HG02623 (cell line): ENCODE measurements at regions not wholly inside any gene's neighbourhood (a gene's known extent, or its start where the extent isn't known, plus 50 kb on each side); places are given as distances from the start of the nearest gene placed in this dataset.

ENCODE experiments used
- ATAC-seq: cut with Tn5 transposase; IDR thresholded peaks from one replicate; pipeline ENCODE4 v1.9.1; 2021; ENCODE audit warnings: moderate library complexity; ENCODE audit not compliant: unreplicated experiment

DNA sequence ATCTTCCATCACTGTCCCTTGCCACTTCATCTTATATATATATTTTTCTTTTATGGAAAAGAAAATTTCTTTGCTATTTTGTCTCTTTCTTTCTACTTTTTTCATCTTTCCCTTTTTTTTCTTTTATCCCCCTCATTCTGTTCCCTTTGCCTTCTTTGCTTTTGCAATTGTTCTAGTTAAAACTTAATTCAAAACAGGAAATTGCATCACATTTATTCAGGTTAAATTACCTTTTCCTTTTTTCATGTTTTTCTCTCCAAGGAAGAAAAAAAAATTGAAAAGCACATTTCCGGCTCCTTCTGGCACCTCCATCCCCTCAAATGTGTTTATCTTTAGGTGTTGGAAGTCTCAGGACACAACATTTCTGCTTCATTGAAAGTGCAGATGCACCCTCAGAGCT, 176.9 kb downstream of the FGF1 start:
- no peak for ATAC-seq

GRCh38 chr5:142508591-142508990, 177.3 kb downstream of the FGF1 start:
- no peak for ATAC-seq

GRCh38 chr5:142507531-142508372, 178.1 kb downstream of the FGF1 start:
- no peak for ATAC-seq

DNA sequence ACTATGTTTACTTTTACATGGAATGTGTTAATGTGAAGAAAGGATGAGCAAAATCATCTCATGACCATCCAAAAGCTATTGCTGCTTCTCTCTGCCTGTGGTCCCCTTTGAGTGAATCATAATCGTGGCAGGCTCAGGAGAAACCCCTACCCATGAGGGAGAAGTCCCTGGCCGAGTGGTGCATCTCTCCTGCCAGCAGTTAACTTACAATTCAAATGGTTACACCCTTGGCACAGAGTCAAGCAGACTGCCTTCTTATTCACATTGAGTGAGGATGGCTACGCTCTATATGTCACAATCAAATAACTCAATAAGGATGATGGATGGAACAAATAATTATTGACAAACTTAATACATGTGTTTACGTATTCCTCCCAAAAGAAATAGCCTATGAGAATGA, 179.1 kb downstream of the FGF1 start:
- ATAC-seq, result no peak

DNA sequence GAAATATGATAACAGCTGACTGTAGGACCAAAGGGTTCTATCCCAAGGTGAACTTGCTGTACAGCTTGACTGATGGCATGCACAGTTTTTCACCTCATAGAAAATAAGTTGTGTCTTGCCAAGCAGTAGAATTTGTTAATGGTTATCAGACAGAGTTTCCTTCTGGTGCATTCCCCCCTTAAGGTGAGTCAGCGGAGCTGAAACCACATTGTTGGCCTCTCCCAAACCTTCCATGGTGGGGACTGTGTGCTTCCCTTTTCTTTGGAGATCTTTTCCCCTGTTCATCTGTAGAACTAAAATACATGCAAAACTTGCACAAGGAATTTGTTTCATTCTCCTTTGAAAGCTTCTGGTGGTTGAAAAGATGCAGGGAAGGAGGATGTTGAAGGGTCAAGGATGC, 179.8 kb downstream of the FGF1 start:
- ATAC-seq, result no peak

GRCh38 chr5:142501890-142502289, 177.1 kb upstream of the SPRY4 start:
- no peak for ATAC-seq

GRCh38 chr5:142500227-142500905, 175.5 kb upstream of the SPRY4 start:
- ATAC-seq, result no peak

DNA sequence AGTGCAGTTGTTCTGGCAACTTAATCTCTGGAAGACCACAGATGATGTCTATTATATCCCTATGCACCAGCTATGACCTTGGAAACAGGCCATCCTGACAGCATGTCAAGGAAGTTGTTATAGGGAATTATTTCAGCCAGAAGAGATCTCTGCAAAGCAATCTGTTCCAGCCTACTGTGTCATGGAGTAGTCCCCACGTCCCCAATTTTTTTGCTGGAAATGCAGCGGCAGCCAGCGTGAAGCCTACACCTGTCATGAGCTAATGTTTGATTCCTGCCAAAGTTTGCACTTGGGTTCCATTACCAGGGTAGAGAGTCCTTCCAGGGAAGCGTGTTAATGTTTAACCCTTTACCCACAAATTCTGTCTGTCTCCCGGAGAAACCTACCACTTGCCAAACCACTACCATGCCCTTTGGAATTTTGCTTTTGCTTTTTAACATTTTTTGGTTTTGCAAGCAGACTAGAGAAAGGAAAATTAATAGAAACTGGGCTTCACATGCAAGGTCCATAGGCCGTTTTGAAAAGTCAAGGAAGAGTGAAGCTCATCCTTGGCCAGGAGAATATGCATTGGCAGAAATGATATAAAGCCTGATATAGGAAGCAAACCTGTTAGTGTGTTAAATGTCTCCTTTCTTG, 174.9 kb upstream of the SPRY4 start:
- no peak for ATAC-seq

- ATAC-seq, result no peak
Observed at GRCh38 chr5:142498298-142498697, 173.5 kb upstream of the SPRY4 start.

GRCh38 chr5:142495531-142495930, 170.7 kb upstream of the SPRY4 start:
- ATAC-seq, result no peak

DNA sequence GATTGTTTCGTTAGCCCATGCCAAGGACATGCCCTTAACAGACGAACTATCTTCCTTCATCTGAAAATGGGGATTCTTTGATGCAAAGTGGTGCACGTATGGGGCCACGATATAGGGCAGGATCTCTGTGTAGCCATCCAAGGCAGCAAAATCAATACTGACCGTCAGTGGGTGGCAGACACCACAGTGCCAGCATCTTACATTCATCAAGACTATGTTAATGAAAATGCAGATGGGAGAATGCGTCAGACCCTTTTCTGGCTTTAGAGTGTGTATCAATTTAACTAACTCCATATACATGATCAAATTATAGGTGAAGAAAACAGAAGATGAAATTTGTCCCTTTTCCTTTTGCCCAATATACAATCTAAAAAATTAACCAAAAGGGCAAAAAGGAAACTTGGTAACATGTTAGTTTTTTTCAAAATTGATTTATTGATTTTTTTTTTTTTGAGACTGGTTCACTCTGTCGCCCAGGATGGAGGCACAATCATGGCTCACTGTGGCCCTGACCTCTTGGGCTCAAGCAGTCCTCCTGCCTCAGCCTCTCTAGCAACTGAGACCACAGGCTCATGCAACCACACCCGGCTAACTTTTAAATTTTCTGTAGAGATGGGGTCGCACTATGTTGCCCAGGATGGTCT, 169.2 kb upstream of the SPRY4 start:
- ATAC-seq, result no peak

- ATAC-seq, result no peak
Observed at GRCh38 chr5:142492781-142493281, 168.0 kb upstream of the SPRY4 start.

- ATAC-seq, result no peak
Observed at GRCh38 chr5:142491679-142492078, 166.9 kb upstream of the SPRY4 start.

- ATAC-seq, result no peak
Observed at GRCh38 chr5:142491270-142491669, 166.4 kb upstream of the SPRY4 start.

- ATAC-seq, result no peak
Observed at GRCh38 chr5:142486581-142486980, 161.8 kb upstream of the SPRY4 start.

DNA sequence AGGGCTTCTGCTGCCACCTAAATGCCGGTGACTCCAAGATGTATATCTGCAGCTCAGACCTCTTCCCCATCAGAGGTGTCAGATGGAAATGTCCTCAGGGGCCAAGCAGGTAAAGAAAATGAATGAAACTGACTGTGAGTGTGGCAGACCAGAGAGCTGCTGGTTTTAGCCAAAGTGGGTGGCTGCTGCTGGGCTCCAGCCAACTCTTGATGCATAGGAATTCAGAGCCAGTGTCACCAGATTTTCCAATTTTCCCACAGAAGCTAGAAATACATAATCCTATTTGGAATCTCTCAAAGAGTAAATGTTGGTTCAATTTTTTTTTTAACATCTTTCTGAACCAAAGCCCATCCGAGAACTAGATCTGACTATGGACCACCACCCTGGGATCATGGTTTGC, 161.2 kb upstream of the SPRY4 start:
- ATAC-seq, result no peak

GRCh38 chr5:142484821-142485387, 160.1 kb upstream of the SPRY4 start:
- no peak for ATAC-seq

DNA sequence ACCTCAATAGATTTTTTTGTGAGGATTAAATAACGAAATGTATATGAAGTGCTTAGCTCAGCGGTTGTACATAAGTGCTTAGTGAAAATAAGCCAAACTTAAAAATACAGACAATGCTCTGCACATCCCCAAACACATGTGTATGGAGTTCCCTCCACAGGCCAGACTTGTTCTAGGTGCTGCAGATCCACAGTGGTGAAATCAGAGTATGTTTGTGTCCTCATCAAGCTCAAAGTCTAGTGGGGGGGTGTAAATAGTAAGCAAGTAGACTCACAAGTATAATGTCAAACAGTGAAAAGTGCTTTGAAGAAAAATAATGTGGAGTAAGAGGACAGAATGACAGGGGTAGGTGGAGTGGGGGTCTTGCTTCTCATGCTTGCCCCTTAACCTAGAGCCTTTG, 157.4 kb upstream of the SPRY4 start:
- ATAC-seq, result no peak

GRCh38 chr5:142481410-142481809, 156.6 kb upstream of the SPRY4 start:
- no peak for ATAC-seq

DNA sequence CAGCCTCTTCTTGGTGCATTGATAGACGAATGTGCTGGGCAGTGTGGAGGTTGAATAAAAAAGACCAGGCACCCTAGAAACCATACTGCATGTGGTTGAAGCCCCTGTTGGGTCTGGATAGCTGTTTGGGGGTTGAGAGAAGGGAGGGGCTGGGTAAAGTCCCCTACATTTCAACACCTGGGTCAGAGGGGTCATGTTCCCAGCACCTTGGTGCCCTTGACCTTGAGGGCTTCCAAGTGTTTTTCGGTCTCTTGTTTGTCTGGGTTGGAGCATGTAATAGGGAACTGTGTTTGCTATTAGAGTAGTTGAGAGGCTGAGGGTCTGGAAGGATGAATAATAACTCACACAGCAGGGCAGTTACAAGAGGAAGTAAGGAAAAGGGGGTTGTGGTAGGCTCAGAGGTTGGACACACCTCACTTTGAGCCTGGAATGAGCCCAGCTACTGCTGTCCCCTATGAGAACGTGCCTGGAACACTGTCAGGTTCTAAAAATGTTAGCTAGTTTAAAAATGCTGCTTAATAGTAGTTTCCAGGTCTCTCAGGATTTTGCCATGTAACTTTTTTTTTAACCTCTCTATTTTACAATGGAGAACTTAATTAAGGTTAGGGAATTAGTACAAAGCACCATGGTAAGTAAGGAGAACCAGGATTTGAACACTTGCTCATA, 155.2 kb upstream of the SPRY4 start:
- no peak for ATAC-seq
